Ectodermal cell (in vitro differentiated cells): ENCODE measurements at regions not wholly inside any gene's neighbourhood (a gene's known extent, or its start where the extent isn't known, plus 50 kb on each side); places are given as distances from the start of the nearest gene placed in this dataset.

Experiments used
- H3K27ac ChIP-seq: 2 replicates; pipeline ENCODE4 v1.7.0; 2013; ENCODE audit warnings: mild to moderate bottlenecking, low read depth, low read length; ENCODE audit not compliant: insufficient read depth, poor library complexity, severe bottlenecking
- H3K27me3 ChIP-seq: 2 replicates; pipeline ENCODE4 v1.7.0; 2013; ENCODE audit warnings: mild to moderate bottlenecking, low read length; ENCODE audit not compliant: insufficient read depth, control insufficient read depth, poor library complexity, severe bottlenecking
- H3K36me3 ChIP-seq: one replicate; pipeline ENCODE4 v1.7.0; 2013; ENCODE audit warnings: low read length; ENCODE audit not compliant: control insufficient read depth, insufficient read depth
- H3K4me1 ChIP-seq: one replicate; pipeline ENCODE4 v1.7.0; 2013; ENCODE audit warnings: low read length; ENCODE audit not compliant: control insufficient read depth, insufficient read depth
- H3K4me3 ChIP-seq: 2 replicates; pipeline ENCODE4 v1.7.0; 2013; ENCODE audit warnings: low read depth, low read length, control low read depth; ENCODE audit not compliant: insufficient read depth
- H3K9me3 ChIP-seq: 2 replicates; pipeline ENCODE4 v1.7.0; 2013; ENCODE audit warnings: mild to moderate bottlenecking, low read length, moderate library complexity; ENCODE audit not compliant: control insufficient read depth
- WGBS, 2 experiments: methylation state at CpG; one replicate each; pipeline ENCODE4 v1.1.7; 2013; ENCODE audit warnings: missing lambda C conversion rate in 2 of 2; 5-methylcytosine and 5-hydroxymethylcytosine counted together

DNA sequence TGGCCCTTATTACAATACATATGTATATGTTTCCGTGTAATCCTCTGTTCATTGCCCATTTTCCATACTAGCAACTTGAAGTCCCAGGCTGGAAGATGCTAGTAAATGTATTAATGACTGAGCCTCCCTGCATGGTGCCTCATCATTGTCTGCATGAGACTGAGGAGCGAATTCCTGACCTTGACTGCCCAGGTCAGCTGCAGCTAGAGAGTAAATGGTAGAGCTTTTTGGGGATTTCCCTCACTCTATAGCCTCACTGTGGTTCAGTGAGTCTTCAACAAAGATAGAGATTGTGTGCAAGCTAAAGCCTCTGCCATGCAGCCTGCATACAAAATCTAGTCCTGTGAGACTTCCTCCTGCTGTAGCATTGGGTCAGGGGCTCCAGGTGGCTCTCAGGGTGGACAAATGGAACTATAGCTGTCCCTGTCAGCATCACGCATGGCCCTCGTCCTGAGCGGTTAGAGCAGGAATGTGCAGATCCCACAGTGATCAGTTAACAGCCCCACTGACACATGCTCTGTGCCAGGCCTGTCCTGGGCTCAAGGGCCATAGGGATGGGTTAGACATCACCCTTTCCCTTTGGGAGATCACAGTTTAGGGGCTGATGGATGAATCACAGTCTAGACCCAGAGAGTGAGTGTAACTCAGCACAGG is 741.7 kb downstream of the MATN1 start:
- H3K27me3 ChIP-seq = no peaks in the 10 kb centered on the region
- WGBS, 2 experiments = 74 to 84% methylated on average over 4 to 5 of the region's 5 CpGs
- H3K36me3 ChIP-seq = no peaks in the 10 kb centered on the region
- no peak overlapping the region for H3K27ac ChIP-seq
- H3K9me3 ChIP-seq = no peaks in the 10 kb centered on the region
- H3K4me1 ChIP-seq = no peaks in the 10 kb centered on the region
- H3K4me3 ChIP-seq = no peak overlapping the region

GRCh38 chr1:29977550-29977949 is 741.2 kb downstream of the PTPRU start:
- Histone ChIP-seq H3K9me3 (no peaks in the 10 kb centered on the region), H3K27ac (no peak overlapping the region), H3K36me3 (no peaks in the 10 kb centered on the region), H3K27me3 (no peaks in the 10 kb centered on the region), H3K4me1 (peaks cover 14% of the 10 kb centered on the region), H3K4me3 (no peak overlapping the region)
- WGBS, 2 experiments = 63 to 67% methylated on average over 4 of the region's 4 CpGs

DNA sequence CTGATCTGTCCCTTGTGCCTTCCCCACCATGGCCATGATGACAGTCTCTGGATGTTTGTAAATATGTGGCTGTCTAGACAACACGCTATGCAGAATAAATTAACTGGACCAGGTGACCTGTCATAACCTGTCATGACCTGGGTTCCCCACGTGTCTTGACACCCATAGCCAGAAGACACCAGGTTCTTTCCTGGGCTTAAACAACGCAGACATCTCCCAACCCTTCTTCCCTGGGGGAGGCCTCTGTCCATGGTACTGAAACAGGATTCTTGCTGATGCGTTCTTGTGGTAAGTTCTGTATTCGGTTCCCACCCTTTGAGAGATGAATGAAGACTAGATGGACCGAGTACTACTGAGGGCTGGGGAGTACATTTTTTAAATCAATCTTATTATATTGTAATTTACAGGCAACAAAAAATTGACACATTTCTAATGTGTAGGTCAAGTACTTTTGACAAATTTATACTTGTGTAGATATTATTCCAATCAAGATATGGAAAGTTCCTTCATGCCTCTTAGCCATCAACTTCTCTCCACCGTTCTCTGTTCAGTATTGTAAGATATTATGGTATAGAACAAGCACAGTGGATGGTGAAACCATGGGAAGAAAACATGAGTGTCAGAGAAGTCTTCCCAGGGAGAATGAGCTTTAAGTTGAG is 738.8 kb downstream of the PTPRU start:
- no peaks in the 10 kb centered on the region for H3K27me3 ChIP-seq
- H3K4me3 ChIP-seq = no peak overlapping the region
- no peak overlapping the region for H3K27ac ChIP-seq
- 56 to 61% methylated on average over 4 to 6 of the region's 7 CpGs for whole genome bisulfite sequencing, 2 experiments
- no peaks in the 10 kb centered on the region for H3K9me3 ChIP-seq
- H3K36me3 ChIP-seq = no peaks in the 10 kb centered on the region
- H3K4me1 ChIP-seq = peaks cover 17% of the 10 kb centered on the region

DNA sequence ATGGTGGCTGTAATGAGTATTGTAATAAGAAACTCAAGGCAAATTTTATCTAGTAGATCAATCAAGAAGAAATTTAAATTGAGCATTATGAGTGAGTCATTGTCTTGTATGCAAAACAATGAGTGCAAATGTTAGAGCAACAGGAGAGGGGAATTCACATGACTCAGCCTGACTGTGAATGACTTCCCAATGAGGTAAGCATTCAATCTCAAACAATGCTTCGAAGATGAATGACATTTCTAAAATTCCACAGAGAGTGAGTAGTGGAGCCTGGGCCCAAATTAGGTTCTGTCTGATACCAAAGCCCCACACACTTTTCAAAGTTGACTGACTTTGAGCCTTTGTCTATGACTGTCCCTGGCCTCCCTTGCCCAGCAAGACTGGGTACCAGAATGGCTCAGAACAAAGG is 738.0 kb downstream of the PTPRU start:
- Histone ChIP-seq H3K27me3 (no peaks in the 10 kb centered on the region), H3K9me3 (no peaks in the 10 kb centered on the region), H3K4me1 (peaks cover 17% of the 10 kb centered on the region), H3K36me3 (no peaks in the 10 kb centered on the region), H3K27ac (peak overlapping the region; percentile 87), H3K4me3 (no peak overlapping the region)
- 17 to 19% methylated on average over 1 of the region's 1 CpG for WGBS, 2 experiments

- Histone ChIP-seq H3K4me1 (peaks cover 17% of the 10 kb centered on the region), H3K27ac (peak overlapping the region; percentile 87), H3K4me3 (no peak overlapping the region), H3K9me3 (no peaks in the 10 kb centered on the region), H3K36me3 (no peaks in the 10 kb centered on the region), H3K27me3 (no peaks in the 10 kb centered on the region)
- WGBS, 2 experiments = 19 to 49% methylated on average over 2 to 3 of the region's 3 CpGs
Observed at GRCh38 chr1:29973406-29973805, 737.1 kb downstream of the PTPRU start.

DNA sequence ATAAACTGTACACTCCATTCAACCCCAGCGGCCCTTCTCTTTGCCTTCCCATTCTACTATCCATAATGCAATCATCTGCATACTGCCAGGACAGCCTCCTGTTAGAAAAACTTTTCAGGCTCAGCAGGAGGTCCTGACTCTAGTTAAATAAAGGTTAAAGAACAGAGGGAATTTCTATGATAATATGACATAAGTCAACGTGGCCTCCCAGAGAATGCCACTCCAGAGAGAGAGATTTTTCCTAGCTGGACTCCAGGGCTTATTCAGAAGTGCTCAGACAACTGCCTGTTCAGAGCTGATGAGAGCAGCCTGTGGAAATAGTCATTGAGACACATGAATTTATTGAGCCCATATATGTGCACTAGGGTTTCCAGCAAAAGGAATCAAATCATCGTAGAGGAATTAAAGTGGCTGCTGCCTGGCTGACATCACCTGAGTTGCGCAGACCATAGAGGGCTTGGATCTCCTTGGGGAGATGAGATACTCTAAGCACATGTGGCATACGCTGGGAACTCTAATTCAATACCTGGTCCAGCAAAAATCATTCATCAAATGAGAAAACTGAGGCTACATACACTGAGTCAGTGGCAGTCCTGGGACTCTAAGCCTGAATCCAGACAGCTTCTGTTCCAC is 736.2 kb downstream of the PTPRU start:
- no peak overlapping the region for H3K27ac ChIP-seq
- WGBS, 2 experiments = 76% methylated on average over 5 of the region's 5 CpGs
- H3K4me3 ChIP-seq = no peak overlapping the region

GRCh38 chr1:29971703-29972102 is 735.4 kb downstream of the PTPRU start:
- no peaks in the 10 kb centered on the region for H3K36me3 ChIP-seq
- H3K4me1 ChIP-seq = peaks cover 17% of the 10 kb centered on the region
- no peaks in the 10 kb centered on the region for H3K9me3 ChIP-seq
- 92 to 93% methylated on average over 2 of the region's 2 CpGs for WGBS, 2 experiments
- H3K4me3 ChIP-seq = no peak overlapping the region
- H3K27ac ChIP-seq = no peak overlapping the region
- no peaks in the 10 kb centered on the region for H3K27me3 ChIP-seq

More for the DNA sequence above, 736.2 kb downstream of the PTPRU start:
- Histone ChIP-seq H3K9me3 (no peaks in the 10 kb centered on the region), H3K27me3 (no peaks in the 10 kb centered on the region), H3K36me3 (no peaks in the 10 kb centered on the region), H3K4me1 (peaks cover 17% of the 10 kb centered on the region)

DNA sequence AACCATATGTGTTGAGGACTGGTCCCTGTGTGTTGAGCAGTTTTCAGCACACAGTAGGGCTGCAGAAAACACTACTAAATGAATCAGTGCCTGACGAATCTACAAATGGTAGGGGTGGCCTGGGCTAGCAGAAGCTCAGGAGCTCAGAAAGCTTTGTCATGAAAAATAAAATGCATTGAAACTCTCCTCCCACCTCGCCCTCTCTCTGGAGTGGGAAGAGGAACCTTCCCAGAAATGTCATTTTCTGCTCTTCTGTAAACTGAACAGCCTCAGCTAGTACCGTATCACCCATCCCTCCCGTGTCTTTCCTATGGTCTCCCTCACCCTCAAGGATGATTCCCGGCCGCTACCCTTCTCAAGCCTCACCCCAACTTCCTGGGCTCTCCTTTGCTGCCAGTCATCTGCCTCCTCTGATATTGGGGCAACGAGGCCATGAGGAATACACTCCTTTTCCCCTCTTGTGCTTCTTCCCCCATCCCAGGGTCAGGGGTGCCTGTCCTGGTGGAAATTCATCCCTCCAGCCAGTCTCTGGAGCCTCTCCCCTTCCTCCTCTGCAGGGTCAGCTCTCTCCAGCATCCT is 734.5 kb downstream of the PTPRU start:
- WGBS, 2 experiments = 91 to 93% methylated on average over 7 of the region's 7 CpGs
- Histone ChIP-seq H3K4me1 (peaks cover 17% of the 10 kb centered on the region), H3K4me3 (no peak overlapping the region), H3K27me3 (no peaks in the 10 kb centered on the region), H3K27ac (no peak overlapping the region), H3K36me3 (no peaks in the 10 kb centered on the region), H3K9me3 (no peaks in the 10 kb centered on the region)

GRCh38 chr1:29969576-29969975 is 733.3 kb downstream of the PTPRU start:
- Histone ChIP-seq H3K36me3 (no peaks in the 10 kb centered on the region), H3K4me3 (no peak overlapping the region), H3K9me3 (no peaks in the 10 kb centered on the region), H3K27ac (no peak overlapping the region), H3K4me1 (peaks cover 17% of the 10 kb centered on the region), H3K27me3 (no peaks in the 10 kb centered on the region)
- WGBS, 2 experiments = 97% methylated on average over 3 of the region's 3 CpGs

DNA sequence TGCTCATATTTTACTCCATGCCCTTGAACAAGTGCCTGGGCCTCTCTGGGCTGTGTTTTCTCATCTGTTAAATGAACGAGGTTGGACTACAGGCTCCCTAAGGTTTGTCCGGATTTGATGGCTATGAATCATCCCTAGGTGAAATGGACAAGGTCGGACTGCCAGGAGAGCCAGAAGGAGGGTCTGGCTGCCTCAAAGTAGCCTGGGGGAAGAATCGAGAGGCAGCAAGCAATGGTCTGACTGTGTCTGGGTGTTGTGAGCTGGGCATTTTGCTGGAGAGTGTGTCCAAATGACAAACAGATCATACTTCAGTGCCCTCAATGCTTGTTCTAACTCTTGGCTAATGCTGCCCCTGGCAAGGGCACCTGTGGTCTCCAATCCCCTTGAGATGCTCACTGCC is 730.9 kb downstream of the PTPRU start:
- WGBS, 2 experiments = 86 to 97% methylated on average over 4 of the region's 4 CpGs
- no peak overlapping the region for H3K27ac ChIP-seq
- no peaks in the 10 kb centered on the region for H3K9me3 ChIP-seq
- no peaks in the 10 kb centered on the region for H3K36me3 ChIP-seq
- no peaks in the 10 kb centered on the region for H3K27me3 ChIP-seq
- no peak overlapping the region for H3K4me3 ChIP-seq
- no peaks in the 10 kb centered on the region for H3K4me1 ChIP-seq
